ENCODE measurements at regions not wholly inside any gene's neighbourhood (a gene's known extent, or its start where the extent isn't known, plus 50 kb on each side); places are given as distances from the start of the nearest gene placed in this dataset.

DNA sequence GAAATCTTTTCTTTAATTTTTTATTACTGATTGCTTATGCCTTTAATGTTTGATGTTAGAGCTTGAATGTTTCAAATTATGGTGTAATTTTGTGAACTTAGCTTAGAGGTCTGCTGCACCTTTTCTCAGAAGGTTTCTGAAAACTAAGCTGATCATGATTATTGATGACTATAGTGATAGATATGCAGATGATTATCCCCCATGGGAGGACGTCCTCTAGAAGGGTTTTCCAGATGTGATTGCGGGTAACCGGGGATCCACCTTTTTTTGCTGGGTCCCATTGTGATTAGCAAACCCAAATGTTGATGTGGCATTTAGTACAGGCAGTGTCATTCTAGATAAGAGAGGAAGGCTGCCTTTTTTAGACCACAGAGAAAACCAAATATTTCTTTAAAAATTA lies 272.9 kb downstream of the FBXO8 start:
- TF ChIP-seq, protein P1, sequence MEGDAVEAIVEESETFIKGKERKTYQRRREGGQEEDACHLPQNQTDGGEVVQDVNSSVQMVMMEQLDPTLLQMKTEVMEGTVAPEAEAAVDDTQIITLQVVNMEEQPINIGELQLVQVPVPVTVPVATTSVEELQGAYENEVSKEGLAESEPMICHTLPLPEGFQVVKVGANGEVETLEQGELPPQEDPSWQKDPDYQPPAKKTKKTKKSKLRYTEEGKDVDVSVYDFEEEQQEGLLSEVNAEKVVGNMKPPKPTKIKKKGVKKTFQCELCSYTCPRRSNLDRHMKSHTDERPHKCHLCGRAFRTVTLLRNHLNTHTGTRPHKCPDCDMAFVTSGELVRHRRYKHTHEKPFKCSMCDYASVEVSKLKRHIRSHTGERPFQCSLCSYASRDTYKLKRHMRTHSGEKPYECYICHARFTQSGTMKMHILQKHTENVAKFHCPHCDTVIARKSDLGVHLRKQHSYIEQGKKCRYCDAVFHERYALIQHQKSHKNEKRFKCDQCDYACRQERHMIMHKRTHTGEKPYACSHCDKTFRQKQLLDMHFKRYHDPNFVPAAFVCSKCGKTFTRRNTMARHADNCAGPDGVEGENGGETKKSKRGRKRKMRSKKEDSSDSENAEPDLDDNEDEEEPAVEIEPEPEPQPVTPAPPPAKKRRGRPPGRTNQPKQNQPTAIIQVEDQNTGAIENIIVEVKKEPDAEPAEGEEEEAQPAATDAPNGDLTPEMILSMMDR (IDR thresholded peaks at IDR 0.05 in 4 of 5, conservative IDR thresholded peaks at IDR 0.05 in 1 of 5) = no peak
- TF ChIP-seq POLR2A (IDR thresholded peaks at IDR 0.05) = no peak
